GM21381 (cell line): ENCODE measurements at regions not wholly inside any gene's neighbourhood (a gene's known extent, or its start where the extent isn't known, plus 50 kb on each side); places are given as distances from the start of the nearest gene placed in this dataset.

Experiments
- ATAC-seq: cut with Tn5 transposase; IDR thresholded peaks from one replicate; pipeline ENCODE4 v1.9.1; 2021; ENCODE audit warnings: mild to moderate bottlenecking, moderate library complexity; ENCODE audit not compliant: unreplicated experiment

- ATAC-seq: no peak
Observed at GRCh38 chr6:29884261-29884660, 56.6 kb downstream of the HLA-G start.

- ATAC-seq: no peak
Observed at GRCh38 chr6:29886701-29887100, 55.6 kb upstream of the HLA-A start.

GRCh38 chr6:29887330-29887818, 55.0 kb upstream of the HLA-A start:
- peak; percentile 25 for ATAC-seq

- ATAC-seq: peak; percentile 73
Observed at GRCh38 chr6:29887819-29888776, 54.2 kb upstream of the HLA-A start.
